Vagina (tissue), 2 donors: ENCODE measurements at regions not wholly inside any gene's neighbourhood (a gene's known extent, or its start where the extent isn't known, plus 50 kb on each side); places are given as distances from the start of the nearest gene placed in this dataset.

Source experiments
- DNase-seq, 2 donors: peaks; one replicate each; pipeline ENCODE4 v3.0.0-alpha.2; 2017; ENCODE audit errors: extremely low spot score in 2 of 2
- H3K27ac ChIP-seq: fragments of 200-600 bp; sonication (generic); one replicate; pipeline ENCODE4 v1.5.1; 2019
- H3K27me3 ChIP-seq: fragments of 200-600 bp; sonication (generic); one replicate; pipeline ENCODE4 v1.5.1; 2019
- H3K36me3 ChIP-seq, 2 donors: fragments of 200-600 bp; sonication (generic); one replicate each; pipeline ENCODE4 v1.5.1; 2017 to 2019
- H3K4me1 ChIP-seq: fragments of 200-600 bp; sonication (generic); one replicate; pipeline ENCODE4 v1.5.1; 2019
- H3K4me3 ChIP-seq, 2 donors: fragments of 200-600 bp; sonication (generic); 1 replicate in 1 of 2; 2 replicates in 1 of 2; pipeline ENCODE4 v1.5.1; 2016 to 2019
- H3K9me3 ChIP-seq: fragments of 200-600 bp; sonication (generic); one replicate; pipeline ENCODE4 v1.5.1; 2019
- POLR2A ChIP-seq, 2 donors: fragments of 450-650 bp; IDR thresholded peaks; one replicate each; pipeline ENCODE4 v1.6.1; 2017; ENCODE audit warnings: antibody characterized with exemption in 2 of 2, mild to moderate bottlenecking in 2 of 2, moderate library complexity in 2 of 2
- POLR2AphosphoS5 ChIP-seq, 2 donors: sonication (generic); formaldehyde crosslinking; IDR thresholded peaks; one replicate each; pipeline ENCODE4 v1.9.0; 2017; ENCODE audit warnings: antibody characterized with exemption in 2 of 2, mild to moderate bottlenecking in 2 of 2, low read depth in 1 of 2; ENCODE audit not compliant: insufficient read depth in 1 of 2
- intact Hi-C: fragments of 100-400 bp; cut with DNase I; formaldehyde crosslinking; loops from one replicate; pipeline ENCODE4 v1.15.1; 2023
- TF ChIP-seq, protein P1 (sequence below), 3 experiments: fragments of 450-650 bp in 2 of 3; fragments of 200-600 bp in 1 of 3; sonication (generic) in 1 of 3; IDR thresholded peaks; one replicate each; pipeline ENCODE4 v1.5.1; 2017 to 2019; ENCODE audit warnings: antibody characterized with exemption in 3 of 3, mild to moderate bottlenecking in 2 of 3, moderate library complexity in 2 of 3

DNA sequence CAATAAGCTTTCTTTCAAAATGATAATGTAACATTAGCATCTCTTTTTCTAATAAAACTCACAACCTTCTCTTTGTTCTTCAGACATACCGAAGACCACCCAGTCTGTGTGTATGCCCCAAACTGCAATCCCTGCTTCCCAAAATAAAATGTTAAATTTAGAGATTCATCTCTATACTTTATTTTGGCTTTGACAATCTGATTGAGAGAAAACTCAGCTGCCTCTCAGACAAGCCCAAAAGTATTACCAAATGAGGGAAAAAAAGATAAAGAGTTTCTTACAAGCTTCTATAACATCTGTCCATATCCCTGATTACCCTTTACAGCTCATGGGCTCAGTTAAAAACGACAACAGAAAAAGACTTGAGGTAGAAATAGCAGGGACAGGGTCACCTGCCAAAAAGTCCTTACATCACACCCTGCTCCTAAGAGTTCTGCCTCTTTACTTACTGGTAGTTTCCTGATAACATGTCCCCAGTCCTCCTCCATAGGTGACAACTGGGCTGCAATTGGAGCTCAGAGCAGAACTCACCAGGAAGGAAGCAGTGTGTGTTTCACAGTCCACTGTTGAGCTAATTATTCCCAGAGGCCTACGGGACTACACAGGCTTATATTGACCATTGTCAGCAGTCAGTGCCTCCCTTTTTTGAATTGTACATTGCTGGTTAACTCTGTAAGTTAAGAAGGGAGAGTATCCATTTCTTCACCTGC is 70.9 kb upstream of the FAM9C start:
- DNase-seq: no peak
- H3K27me3 ChIP-seq: no peaks in the 10 kb centered on the region
- intact Hi-C loops: loop anchor here (5.0 kb wide), 1 partner anchor 37 kb away; no protein-coding TSS in a partner anchor
- TF ChIP-seq, protein P1, sequence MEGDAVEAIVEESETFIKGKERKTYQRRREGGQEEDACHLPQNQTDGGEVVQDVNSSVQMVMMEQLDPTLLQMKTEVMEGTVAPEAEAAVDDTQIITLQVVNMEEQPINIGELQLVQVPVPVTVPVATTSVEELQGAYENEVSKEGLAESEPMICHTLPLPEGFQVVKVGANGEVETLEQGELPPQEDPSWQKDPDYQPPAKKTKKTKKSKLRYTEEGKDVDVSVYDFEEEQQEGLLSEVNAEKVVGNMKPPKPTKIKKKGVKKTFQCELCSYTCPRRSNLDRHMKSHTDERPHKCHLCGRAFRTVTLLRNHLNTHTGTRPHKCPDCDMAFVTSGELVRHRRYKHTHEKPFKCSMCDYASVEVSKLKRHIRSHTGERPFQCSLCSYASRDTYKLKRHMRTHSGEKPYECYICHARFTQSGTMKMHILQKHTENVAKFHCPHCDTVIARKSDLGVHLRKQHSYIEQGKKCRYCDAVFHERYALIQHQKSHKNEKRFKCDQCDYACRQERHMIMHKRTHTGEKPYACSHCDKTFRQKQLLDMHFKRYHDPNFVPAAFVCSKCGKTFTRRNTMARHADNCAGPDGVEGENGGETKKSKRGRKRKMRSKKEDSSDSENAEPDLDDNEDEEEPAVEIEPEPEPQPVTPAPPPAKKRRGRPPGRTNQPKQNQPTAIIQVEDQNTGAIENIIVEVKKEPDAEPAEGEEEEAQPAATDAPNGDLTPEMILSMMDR (IDR thresholded peaks at IDR 0.05): no peak
- no peak for TF ChIP-seq POLR2AphosphoS5 (IDR thresholded peaks at IDR 0.05; ENCODE audit: insufficient read depth in 1 of 2, low read depth in 1 of 2)
- no peak for TF ChIP-seq POLR2A (IDR thresholded peaks at IDR 0.05)
- no peaks in the 10 kb centered on the region for H3K9me3 ChIP-seq
- H3K36me3 ChIP-seq: no peaks in the 10 kb centered on the region
- peaks cover 10% of the 10 kb centered on the region for H3K4me1 ChIP-seq
- H3K4me3 ChIP-seq: no peak overlapping the region
- H3K27ac ChIP-seq: no peak overlapping the region

DNA sequence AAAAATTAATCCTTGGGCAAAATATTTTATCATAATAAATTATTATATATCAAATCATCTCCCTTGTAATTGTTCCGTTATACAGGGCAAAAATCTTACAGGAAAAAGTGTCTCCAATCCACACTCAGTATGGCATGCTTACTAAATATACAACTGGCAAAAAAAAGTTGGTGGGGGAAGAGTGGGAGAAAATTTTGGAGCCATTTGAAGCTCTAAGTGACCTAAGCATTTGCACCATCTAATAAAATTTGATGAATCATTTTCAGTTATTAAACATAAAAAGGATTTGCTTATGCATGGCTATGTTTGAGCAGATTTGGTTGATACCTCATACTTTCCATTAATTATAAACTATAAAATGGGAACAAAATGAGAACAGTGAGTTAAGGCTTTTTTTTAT is 68.1 kb upstream of the FAM9C start:
- TF ChIP-seq POLR2AphosphoS5 (IDR thresholded peaks at IDR 0.05; ENCODE audit: insufficient read depth in 1 of 2, low read depth in 1 of 2) (no peak), POLR2A (IDR thresholded peaks at IDR 0.05) (no peak)
- TF ChIP-seq, protein P1 (IDR thresholded peaks at IDR 0.05): no peak
- H3K9me3 ChIP-seq: no peaks in the 10 kb centered on the region
- peak overlapping the region; percentile 9 for H3K27ac ChIP-seq
- H3K4me3 ChIP-seq: no peak overlapping the region
- intact Hi-C loops: loop anchor here (5.0 kb wide), 1 partner anchor 375 kb away; no protein-coding TSS in a partner anchor
- no peaks in the 10 kb centered on the region for H3K36me3 ChIP-seq
- peaks cover 18% of the 10 kb centered on the region for H3K4me1 ChIP-seq
- no peaks in the 10 kb centered on the region for H3K27me3 ChIP-seq
- no peak for DNase-seq

DNA sequence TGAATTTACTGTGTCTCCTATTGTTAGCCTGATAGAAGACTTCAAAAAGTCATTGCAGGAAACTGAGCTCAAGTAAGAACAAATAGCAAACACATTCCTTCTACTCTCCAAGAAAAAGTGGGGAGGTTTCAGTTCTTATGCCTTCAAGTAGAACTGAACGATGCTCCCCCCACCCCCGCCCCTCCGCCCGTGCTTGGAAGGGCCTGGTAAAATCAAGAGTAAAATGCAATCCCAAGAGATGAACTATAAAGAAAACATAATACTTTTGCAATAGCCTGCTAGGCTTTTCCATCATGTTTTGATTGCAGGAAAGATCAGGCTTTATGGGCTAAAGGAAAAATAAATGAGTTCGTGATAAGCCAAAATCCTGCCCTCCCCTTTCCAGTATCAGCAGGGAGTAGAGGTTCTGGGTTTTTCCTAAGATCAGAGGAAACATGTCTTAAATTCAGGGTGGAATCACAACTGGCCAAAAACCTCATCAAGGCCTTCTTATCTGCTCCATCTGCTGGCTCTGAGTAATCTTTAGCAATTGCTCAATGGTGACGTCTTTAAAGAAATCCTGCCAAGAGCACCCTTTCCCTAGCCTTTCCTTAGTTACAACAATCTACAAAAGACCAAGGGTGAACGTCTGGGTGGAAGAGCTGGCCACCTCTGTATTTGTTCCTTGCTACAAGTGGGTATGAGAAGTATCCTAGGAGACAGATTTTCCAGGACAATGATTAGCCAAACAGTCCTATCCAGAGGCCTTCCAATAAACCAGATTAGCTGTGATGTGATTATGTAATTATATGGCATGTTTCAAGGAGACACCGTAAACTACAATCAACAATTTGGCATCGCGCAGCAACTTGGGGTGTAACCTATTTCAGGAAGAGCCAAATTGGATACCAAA is 66.3 kb upstream of the FAM9C start:
- peak in 1 of 2 donors; percentile 90 for DNase-seq

DNA sequence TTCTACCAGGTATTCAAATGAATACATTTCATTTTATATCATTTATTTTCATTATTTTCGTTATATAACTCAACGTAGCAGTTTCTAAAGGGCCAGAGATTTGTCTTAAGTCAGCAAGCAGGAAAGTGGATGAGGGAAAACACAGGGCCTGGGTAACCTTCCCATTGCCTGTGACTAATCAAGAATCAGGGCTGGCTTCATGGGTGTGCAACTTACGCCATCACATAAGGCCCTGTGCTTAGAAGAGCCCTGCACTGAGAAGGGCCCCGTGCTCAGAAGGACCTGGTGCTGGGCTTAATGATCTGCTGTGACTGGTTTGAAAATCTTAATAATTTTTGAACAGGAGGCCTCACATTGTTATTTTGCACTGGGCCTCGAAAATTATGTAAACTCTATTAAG is 65.4 kb upstream of the FAM9C start:
- intact Hi-C loops: loop anchor here (5.0 kb wide), 1 partner anchor 377 kb away; no protein-coding TSS in a partner anchor
- peak overlapping the region; percentile 59 for H3K27ac ChIP-seq
- H3K36me3 ChIP-seq: no peaks in the 10 kb centered on the region
- TF ChIP-seq POLR2AphosphoS5 (IDR thresholded peaks at IDR 0.05; ENCODE audit: insufficient read depth in 1 of 2, low read depth in 1 of 2) (no peak), POLR2A (IDR thresholded peaks at IDR 0.05) (no peak)
- TF ChIP-seq, protein P1 (IDR thresholded peaks at IDR 0.05): no peak
- no peak overlapping the region for H3K4me3 ChIP-seq
- H3K27me3 ChIP-seq: no peaks in the 10 kb centered on the region
- H3K9me3 ChIP-seq: no peaks in the 10 kb centered on the region
- no peak for DNase-seq
- peaks cover 18% of the 10 kb centered on the region for H3K4me1 ChIP-seq

More for the DNA sequence above, 66.3 kb upstream of the FAM9C start:
- TF ChIP-seq, protein P1 (IDR thresholded peaks at IDR 0.05): no peak
- peak; percentile 23 to 58 for TF ChIP-seq POLR2AphosphoS5 (IDR thresholded peaks at IDR 0.05; ENCODE audit: insufficient read depth in 1 of 2, low read depth in 1 of 2)
- no peaks in the 10 kb centered on the region for H3K9me3 ChIP-seq
- H3K27me3 ChIP-seq: no peaks in the 10 kb centered on the region
- no peak overlapping the region for H3K4me3 ChIP-seq
- intact Hi-C loops: loop anchor here (5.0 kb wide), 1 partner anchor 377 kb away; no protein-coding TSS in a partner anchor
- H3K4me1 ChIP-seq: peaks cover 18% of the 10 kb centered on the region
- H3K36me3 ChIP-seq: no peaks in the 10 kb centered on the region
- peak overlapping the region; percentile 59 for H3K27ac ChIP-seq
